ENCODE measurements at regions not wholly inside any gene's neighbourhood (a gene's known extent, or its start where the extent isn't known, plus 50 kb on each side); places are given as distances from the start of the nearest gene placed in this dataset.

DNA sequence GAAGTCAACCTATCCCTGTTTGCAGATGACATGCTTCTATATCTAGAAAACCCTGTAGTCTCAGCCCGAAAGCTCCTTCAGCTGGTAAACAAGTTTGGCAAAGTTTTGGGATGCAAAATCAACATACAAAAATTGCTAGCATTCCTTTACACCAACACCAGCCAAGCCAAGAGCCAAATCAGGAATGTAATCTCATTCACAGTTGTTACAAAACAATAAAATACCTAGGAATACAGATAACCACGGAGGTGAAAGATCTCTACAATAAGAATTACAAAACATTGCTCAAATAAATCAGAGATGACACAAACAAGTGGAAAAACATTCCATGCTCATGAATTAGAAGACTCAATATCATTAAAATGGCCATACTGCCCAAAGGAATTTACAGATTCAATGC lies 50.4 kb upstream of the ZNF365 start:
- peak; percentile 40 for DNase-seq (ENCODE audit: low read depth)

Data from GM04503 (cell line).